ENCODE measurements at regions not wholly inside any gene's neighbourhood (a gene's known extent, or its start where the extent isn't known, plus 50 kb on each side); places are given as distances from the start of the nearest gene placed in this dataset.

- Histone ChIP-seq H3K9me3 (no peaks in the 10 kb centered on the region), H3K4me3 (no peak overlapping the region), H3K27ac (no peak overlapping the region), H3K27me3 (peaks cover 0 to 9% (median 0%) of the 10 kb centered on the region in 4 donors), H3K36me3 (no peaks in the 10 kb centered on the region), H3K4me1 (no peaks in the 10 kb centered on the region)
- FAIRE-seq (no peak), DNase-seq (no peak), ATAC-seq (no peak)
- WGBS, 2 donors, result 21 to 38% methylated on average over 1 of the region's 1 CpG
- intact Hi-C loops (cut with DNase I), result no loop called here
- no peak for TF ChIP-seq CTCF (IDR thresholded peaks at IDR 0.05)
These were observed 340.8 kb downstream of the PPP1R2C start for GRCh38 chrX:42437211-42437610.

- intact Hi-C loops (cut with DNase I), result no loop called here
- no peak for TF ChIP-seq CTCF (IDR thresholded peaks at IDR 0.05)
- WGBS, 2 donors, result 85 to 93% methylated on average over 4 of the region's 4 CpGs
- no peaks in the 10 kb centered on the region for H3K9me3 ChIP-seq
- DNase-seq (no peak), FAIRE-seq (no peak), ATAC-seq (no peak)
- H3K4me3 ChIP-seq, result no peak overlapping the region
- no peaks in the 10 kb centered on the region for H3K4me1 ChIP-seq
- peaks cover 0 to 9% (median 0%) of the 10 kb centered on the region in 4 donors for H3K27me3 ChIP-seq
- H3K36me3 ChIP-seq, result no peaks in the 10 kb centered on the region
- no peak overlapping the region for H3K27ac ChIP-seq
These were observed 343.4 kb downstream of the PPP1R2C start for GRCh38 chrX:42434458-42435166.

GRCh38 chrX:42432552-42432951, 345.4 kb downstream of the PPP1R2C start:
- H3K36me3 ChIP-seq, result no peaks in the 10 kb centered on the region
- intact Hi-C loops (cut with DNase I), result no loop called here
- 75 to 86% methylated on average over 2 of the region's 2 CpGs for WGBS, 2 donors
- DNase-seq (no peak), FAIRE-seq (no peak), ATAC-seq (no peak)
- no peaks in the 10 kb centered on the region for H3K4me1 ChIP-seq
- H3K4me3 ChIP-seq, result no peak overlapping the region
- TF ChIP-seq CTCF (IDR thresholded peaks at IDR 0.05), result no peak
- peaks cover 0 to 9% (median 0%) of the 10 kb centered on the region in 4 donors for H3K27me3 ChIP-seq
- no peak overlapping the region for H3K27ac ChIP-seq
- H3K9me3 ChIP-seq, result no peaks in the 10 kb centered on the region

- no peaks in the 10 kb centered on the region for H3K27me3 ChIP-seq
- no peak for TF ChIP-seq CTCF (IDR thresholded peaks at IDR 0.05)
- no peak overlapping the region for H3K27ac ChIP-seq
- WGBS, 2 donors, result 72 to 73% methylated on average over 4 of the region's 4 CpGs
- no peaks in the 10 kb centered on the region for H3K36me3 ChIP-seq
- FAIRE-seq (no peak), DNase-seq (no peak), ATAC-seq (no peak)
- H3K4me1 ChIP-seq, result no peaks in the 10 kb centered on the region
- no peak overlapping the region for H3K4me3 ChIP-seq
- no peaks in the 10 kb centered on the region for H3K9me3 ChIP-seq
- intact Hi-C loops (cut with DNase I), result no loop called here
These were observed 355.0 kb downstream of the PPP1R2C start for GRCh38 chrX:42422961-42423360.

GRCh38 chrX:42420426-42420825, 357.5 kb downstream of the PPP1R2C start:
- no peak for DNase-seq
- peaks cover 0 to 5% (median 0%) of the 10 kb centered on the region in 4 donors for H3K27me3 ChIP-seq
- WGBS, 2 donors, result 81 to 90% methylated on average over 4 of the region's 4 CpGs
- intact Hi-C loops (cut with DNase I), result no loop called here
- no peaks in the 10 kb centered on the region for H3K4me1 ChIP-seq
- H3K4me3 ChIP-seq, result no peak overlapping the region
- H3K36me3 ChIP-seq, result no peaks in the 10 kb centered on the region
- TF ChIP-seq CTCF (IDR thresholded peaks at IDR 0.05), result no peak
- FAIRE-seq, result no peak
- ATAC-seq, result no peak
- no peak overlapping the region for H3K27ac ChIP-seq
- H3K9me3 ChIP-seq, result no peaks in the 10 kb centered on the region

All from pancreas (tissue), 10 donors.